HepG2 (cell line): ENCODE measurements at regions not wholly inside any gene's neighbourhood (a gene's known extent, or its start where the extent isn't known, plus 50 kb on each side); places are given as distances from the start of the nearest gene placed in this dataset.

Experiments
- ATAC-seq: fragments of 200-7000 bp; cut with Tn5 transposase; 3 replicates; pipeline ENCODE4 v1.9.1; 2020; ENCODE audit warnings: mild to moderate bottlenecking, moderate library complexity
- BruUV-seq: library from RNA; stranded (reverse); fragments of 400-500 nt; replicated peaks from 2 replicates; lab custom pipeline; 2021; lab: Mats Ljungman, UMichigan
- CTCF ChIA-PET: fragments of 300-600 bp; formaldehyde crosslinking; extraction: SDS; loops from one replicate; lab custom pipeline; 2021; ENCODE audit warnings: low total read pairs, inconsistent platforms, low intra/inter-chr PET ratio; lab: Yijun Ruan, JAX
- POLR2A ChIA-PET: fragments of 350-600 bp; sonication (Branson Sonifier 250); formaldehyde crosslinking; loops from one replicate; lab custom pipeline; 2020; ENCODE audit warnings: antibody characterized with exemption, inconsistent platforms; lab: Yijun Ruan, JAX
- DNase-seq: peaks from one replicate; pipeline ENCODE4 v3.0.0-alpha.2; 2015; ENCODE audit warnings: low spot score
- FAIRE-seq: peaks from 3 replicates; lab custom pipeline; 2011; peaks lifted over from hg19 to GRCh38; lab: Jason Lieb, UNC
- H2AFZ ChIP-seq: one replicate; pipeline ENCODE4 v1.6.1; 2011; ENCODE audit warnings: low read length, inconsistent platforms
- H3K27ac ChIP-seq: fragments of 300-600 bp; 3 replicates; pipeline ENCODE4 v1.8.0; 2011; ENCODE audit warnings: mixed run types, mild to moderate bottlenecking, mixed read lengths, low read length, inconsistent platforms; ENCODE audit not compliant: insufficient read depth; ENCODE audit errors: extremely low read length
- H3K27me3 ChIP-seq, 2 experiments: fragments of 200-600 bp in 1 of 2; 2 replicates in 1 of 2; 3 replicates in 1 of 2; pipeline versions ENCODE4 v1.6.0 to v1.8.0; 2011; ENCODE audit warnings: low read length in 2 of 2, mild to moderate bottlenecking in 2 of 2, moderate library complexity in 2 of 2, inconsistent platforms in 1 of 2; ENCODE audit not compliant: insufficient read depth in 2 of 2, control insufficient read depth in 1 of 2
- H3K36me3 ChIP-seq, 2 experiments: fragments of 200-600 bp in 1 of 2; replicated peaks in 1 of 2; 2 replicates in 1 of 2; 3 replicates in 1 of 2; pipeline versions ENCODE4 v1.5.1 to v1.8.0; 2011; ENCODE audit warnings: low read length in 2 of 2, inconsistent platforms in 1 of 2; ENCODE audit not compliant: insufficient read depth in 2 of 2, control insufficient read depth in 1 of 2
- H3K4me1 ChIP-seq: 2 replicates; pipeline ENCODE4 v1.5.1; 2012; ENCODE audit warnings: low read length, inconsistent platforms; ENCODE audit not compliant: insufficient read depth
- H3K4me2 ChIP-seq: 2 replicates; pipeline ENCODE4 v1.6.0; 2011; ENCODE audit warnings: low read depth, low read length, inconsistent platforms
- H3K4me3 ChIP-seq, 3 experiments: fragments of 200-600 bp in 1 of 3; sonication (generic), shearing (Covaris generic) in 1 of 3; replicated peaks in 1 of 3; 2 replicates each; pipeline ENCODE4 v1.5.1; 2011 to 2016; ENCODE audit warnings: low read length in 3 of 3, inconsistent platforms in 2 of 3, low read depth in 2 of 3, mild to moderate bottlenecking in 2 of 3, control low read depth in 1 of 3, mixed read lengths in 1 of 3; ENCODE audit not compliant: insufficient read depth in 1 of 3
- H3K79me2 ChIP-seq: one replicate; pipeline ENCODE4 v1.6.1; 2011; ENCODE audit warnings: low read length, inconsistent platforms; ENCODE audit not compliant: insufficient read depth
- H3K9ac ChIP-seq: 2 replicates; pipeline ENCODE4 v1.6.0; 2011; ENCODE audit warnings: mild to moderate bottlenecking, low read depth, low read length, inconsistent platforms; ENCODE audit not compliant: insufficient read depth
- H3K9me3 ChIP-seq: 2 replicates; pipeline ENCODE4 v1.5.1; 2012; ENCODE audit warnings: mild to moderate bottlenecking, low read length
- H4K20me1 ChIP-seq: 2 replicates; pipeline ENCODE4 v1.6.0; 2011; ENCODE audit warnings: inconsistent platforms, mild to moderate bottlenecking, low read length, moderate library complexity; ENCODE audit not compliant: insufficient read depth
- AKAP8 ChIP-seq: sonication (generic); formaldehyde crosslinking; IDR thresholded peaks from 2 replicates; pipeline ENCODE4 v1.5.1; 2020; ENCODE audit warnings: mild to moderate bottlenecking, missing genetic modification reagents
- KDM1A ChIP-seq: IDR thresholded peaks from 2 replicates; pipeline ENCODE4 v1.6.1; 2016; ENCODE audit warnings: missing compliant biosample characterization
- KLF12 ChIP-seq: sonication (generic); formaldehyde crosslinking; IDR thresholded peaks from 2 replicates; pipeline ENCODE4 v1.4.0; 2020; ENCODE audit warnings: missing genetic modification reagents, borderline replicate concordance
- MTF2 ChIP-seq: sonication (generic); formaldehyde crosslinking; IDR thresholded peaks from 2 replicates; pipeline ENCODE4 v1.5.0; 2020; ENCODE audit warnings: missing genetic modification reagents, borderline replicate concordance
- NR3C1 ChIP-seq: sonication (generic); formaldehyde crosslinking; IDR thresholded peaks from 2 replicates; pipeline ENCODE4 v1.4.0; 2020; ENCODE audit warnings: missing genetic modification reagents
- XBP1 ChIP-seq: sonication (generic); formaldehyde crosslinking; IDR thresholded peaks from 2 replicates; pipeline ENCODE4 v1.5.0; 2020; ENCODE audit warnings: missing genetic modification reagents
- ZNF30 ChIP-seq: sonication (generic); formaldehyde crosslinking; IDR thresholded peaks from 2 replicates; pipeline ENCODE4 v1.5.0; 2020; ENCODE audit warnings: mild to moderate bottlenecking, missing genetic modification reagents
- ZNF331 ChIP-seq: sonication (generic); formaldehyde crosslinking; IDR thresholded peaks from 2 replicates; pipeline ENCODE4 v1.4.0; 2020; ENCODE audit warnings: missing genetic modification reagents
- ZNF660 ChIP-seq: sonication (generic); formaldehyde crosslinking; IDR thresholded peaks from 2 replicates; pipeline ENCODE4 v1.5.1; 2020; ENCODE audit warnings: mild to moderate bottlenecking, low read depth, missing genetic modification reagents, borderline replicate concordance
- WGBS: methylation state at CpG from one replicate; pipeline ENCODE4 v1.1.6; 2017; ENCODE audit warnings: low lambda C conversion rate; 5-methylcytosine and 5-hydroxymethylcytosine counted together
- in situ Hi-C: cut with HindIII; loops from 2 replicates; pipeline ENCODE4 v1.10.0; 2017; ENCODE audit warnings: low pct_unique_long_range_greater_than_20kb; ENCODE audit not compliant: extremely low pct_ligation_motif_present
- intact Hi-C: fragments of 100-400 bp; cut with micrococcal nuclease; formaldehyde crosslinking; loops from one replicate; pipeline ENCODE4 v1.10.0; 2022; ENCODE audit not compliant: unreplicated experiment
- TF ChIP-seq, protein P1 (sequence below): sonication (generic); formaldehyde crosslinking; IDR thresholded peaks from 2 replicates; pipeline ENCODE4 v1.5.1; 2020; ENCODE audit warnings: mild to moderate bottlenecking, missing genetic modification reagents
- TF ChIP-seq, protein P2 (sequence below): sonication (generic); formaldehyde crosslinking; IDR thresholded peaks from 2 replicates; pipeline ENCODE4 v1.4.0; 2020; ENCODE audit warnings: missing genetic modification reagents
- TF ChIP-seq, protein P3 (sequence below), 2 experiments: sonication (generic) in 1 of 2; formaldehyde crosslinking in 1 of 2; IDR thresholded peaks; 2 replicates each; pipeline versions ENCODE4 v1.5.1 to v1.6.1; 2011 to 2020; ENCODE audit warnings: borderline replicate concordance in 1 of 2, low read depth in 1 of 2, low read length in 1 of 2, mild to moderate bottlenecking in 1 of 2, missing genetic modification reagents in 1 of 2, moderate library complexity in 1 of 2
- TF ChIP-seq, protein P4 (sequence below): IDR thresholded peaks from 2 replicates; pipeline ENCODE4 v1.6.1; 2016; ENCODE audit warnings: missing compliant biosample characterization, missing genetic modification reagents, borderline replicate concordance
- TF ChIP-seq, protein P5 (sequence below): sonication (generic); formaldehyde crosslinking; IDR thresholded peaks from 2 replicates; pipeline ENCODE4 v1.5.0; 2020; ENCODE audit warnings: missing genetic modification reagents

- WGBS, result 29% methylated on average over 4 of the region's 4 CpGs
- no TSS peak for BruUV-seq
- Histone ChIP-seq H3K27ac (no peak overlapping the region), H3K9me3 (no peaks in the 10 kb centered on the region), H3K9ac (no peak overlapping the region), H2AFZ (no peak overlapping the region), H3K36me3 (no peaks in the 10 kb centered on the region), H3K4me2 (no peak overlapping the region), H3K79me2 (no peaks in the 10 kb centered on the region), H3K27me3 (no peaks in the 10 kb centered on the region), H3K4me1 (no peaks in the 10 kb centered on the region), H4K20me1 (no peaks in the 10 kb centered on the region), H3K4me3 (no peak overlapping the region)
- FAIRE-seq (no peak), DNase-seq (no peak), ATAC-seq (no peak)
- ChIA-PET CTCF (no interaction called here), POLR2A (no interaction called here)
- intact Hi-C loops (no loop called here), in situ Hi-C loops (no loop called here)
- TF ChIP-seq AKAP8 (CRISPR knock-in tag) (no peak), NR3C1 (CRISPR knock-in tag) (no peak), KDM1A (CRISPR knock-in tag) (no peak), ZNF30 (CRISPR knock-in tag) (no peak), ZNF660 (CRISPR knock-in tag) (no peak), MTF2 (CRISPR knock-in tag) (no peak), KLF12 (no peak), ZNF331 (no peak), XBP1 (CRISPR knock-in tag) (no peak)
- TF ChIP-seq, protein P1, sequence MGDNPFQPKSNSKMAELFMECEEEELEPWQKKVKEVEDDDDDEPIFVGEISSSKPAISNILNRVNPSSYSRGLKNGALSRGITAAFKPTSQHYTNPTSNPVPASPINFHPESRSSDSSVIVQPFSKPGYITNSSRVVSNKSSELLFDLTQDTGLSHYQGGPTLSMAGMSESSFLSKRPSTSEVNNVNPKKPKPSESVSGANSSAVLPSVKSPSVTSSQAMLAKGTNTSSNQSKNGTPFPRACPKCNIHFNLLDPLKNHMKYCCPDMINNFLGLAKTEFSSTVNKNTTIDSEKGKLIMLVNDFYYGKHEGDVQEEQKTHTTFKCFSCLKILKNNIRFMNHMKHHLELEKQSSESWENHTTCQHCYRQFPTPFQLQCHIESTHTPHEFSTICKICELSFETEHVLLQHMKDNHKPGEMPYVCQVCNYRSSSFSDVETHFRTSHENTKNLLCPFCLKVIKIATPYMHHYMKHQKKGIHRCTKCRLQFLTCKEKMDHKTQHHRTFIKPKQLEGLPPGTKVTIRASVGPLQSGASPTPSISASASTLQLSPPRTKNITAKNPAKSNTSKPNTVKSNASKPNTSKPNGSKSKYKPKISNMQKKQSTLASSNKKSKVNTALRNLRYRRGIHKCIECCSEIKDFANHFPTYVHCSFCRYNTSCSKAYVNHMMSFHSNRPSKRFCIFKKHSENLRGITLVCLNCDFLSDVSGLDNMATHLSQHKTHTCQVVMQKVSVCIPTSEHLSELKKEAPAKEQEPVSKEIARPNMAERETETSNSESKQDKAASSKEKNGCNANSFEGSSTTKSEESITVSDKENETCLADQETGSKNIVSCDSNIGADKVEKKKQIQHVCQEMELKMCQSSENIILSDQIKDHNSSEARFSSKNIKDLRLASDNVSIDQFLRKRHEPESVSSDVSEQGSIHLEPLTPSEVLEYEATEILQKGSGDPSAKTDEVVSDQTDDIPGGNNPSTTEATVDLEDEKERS (CRISPR knock-in tag), result no peak
- TF ChIP-seq, protein P2, sequence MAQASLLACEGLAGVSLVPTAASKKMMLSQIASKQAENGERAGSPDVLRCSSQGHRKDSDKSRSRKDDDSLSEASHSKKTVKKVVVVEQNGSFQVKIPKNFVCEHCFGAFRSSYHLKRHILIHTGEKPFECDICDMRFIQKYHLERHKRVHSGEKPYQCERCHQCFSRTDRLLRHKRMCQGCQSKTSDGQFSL, result no peak
- TF ChIP-seq, protein P3, sequence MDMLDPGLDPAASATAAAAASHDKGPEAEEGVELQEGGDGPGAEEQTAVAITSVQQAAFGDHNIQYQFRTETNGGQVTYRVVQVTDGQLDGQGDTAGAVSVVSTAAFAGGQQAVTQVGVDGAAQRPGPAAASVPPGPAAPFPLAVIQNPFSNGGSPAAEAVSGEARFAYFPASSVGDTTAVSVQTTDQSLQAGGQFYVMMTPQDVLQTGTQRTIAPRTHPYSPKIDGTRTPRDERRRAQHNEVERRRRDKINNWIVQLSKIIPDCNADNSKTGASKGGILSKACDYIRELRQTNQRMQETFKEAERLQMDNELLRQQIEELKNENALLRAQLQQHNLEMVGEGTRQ (IDR thresholded peaks at IDR 0.05; ENCODE audit: low read depth, low read length), result no peak
- TF ChIP-seq, protein P3 (CRISPR knock-in tag; IDR thresholded peaks at IDR 0.05; ENCODE audit: borderline replicate concordance), result no peak
- TF ChIP-seq, protein P4, sequence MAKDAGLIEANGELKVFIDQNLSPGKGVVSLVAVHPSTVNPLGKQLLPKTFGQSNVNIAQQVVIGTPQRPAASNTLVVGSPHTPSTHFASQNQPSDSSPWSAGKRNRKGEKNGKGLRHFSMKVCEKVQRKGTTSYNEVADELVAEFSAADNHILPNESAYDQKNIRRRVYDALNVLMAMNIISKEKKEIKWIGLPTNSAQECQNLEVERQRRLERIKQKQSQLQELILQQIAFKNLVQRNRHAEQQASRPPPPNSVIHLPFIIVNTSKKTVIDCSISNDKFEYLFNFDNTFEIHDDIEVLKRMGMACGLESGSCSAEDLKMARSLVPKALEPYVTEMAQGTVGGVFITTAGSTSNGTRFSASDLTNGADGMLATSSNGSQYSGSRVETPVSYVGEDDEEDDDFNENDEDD (CRISPR knock-in tag), result no peak
- TF ChIP-seq, protein P5, sequence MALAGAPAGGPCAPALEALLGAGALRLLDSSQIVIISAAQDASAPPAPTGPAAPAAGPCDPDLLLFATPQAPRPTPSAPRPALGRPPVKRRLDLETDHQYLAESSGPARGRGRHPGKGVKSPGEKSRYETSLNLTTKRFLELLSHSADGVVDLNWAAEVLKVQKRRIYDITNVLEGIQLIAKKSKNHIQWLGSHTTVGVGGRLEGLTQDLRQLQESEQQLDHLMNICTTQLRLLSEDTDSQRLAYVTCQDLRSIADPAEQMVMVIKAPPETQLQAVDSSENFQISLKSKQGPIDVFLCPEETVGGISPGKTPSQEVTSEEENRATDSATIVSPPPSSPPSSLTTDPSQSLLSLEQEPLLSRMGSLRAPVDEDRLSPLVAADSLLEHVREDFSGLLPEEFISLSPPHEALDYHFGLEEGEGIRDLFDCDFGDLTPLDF (CRISPR knock-in tag), result no peak
Observed at GRCh38 chr5:4703931-4704458, 436.1 kb upstream of the ADAMTS16 start.
